ENCODE measurements at regions not wholly inside any gene's neighbourhood (a gene's known extent, or its start where the extent isn't known, plus 50 kb on each side); places are given as distances from the start of the nearest gene placed in this dataset.

DNA sequence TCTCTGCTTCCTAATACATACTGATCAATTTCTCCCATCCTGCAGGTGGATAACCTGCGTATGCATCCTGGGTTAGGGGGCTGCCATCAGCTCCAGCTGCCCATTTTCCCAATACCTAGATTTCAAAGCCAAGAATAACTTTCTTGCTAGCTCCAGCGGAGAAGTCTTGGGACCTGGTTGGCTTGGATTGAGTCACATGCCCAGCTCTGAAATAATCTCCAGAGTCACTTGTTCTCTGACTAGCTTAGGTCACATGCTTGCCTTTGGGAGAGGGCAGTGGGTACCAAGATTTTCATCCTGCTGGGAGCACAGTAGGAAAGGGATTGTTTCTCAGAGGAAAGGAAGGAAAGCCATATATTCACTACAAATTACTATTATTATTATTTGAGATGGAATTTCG, 70.0 kb upstream of the ELAC2 start:
- DNase-seq (ENCODE audit: low spot score): no peak
- in situ Hi-C loops (cut with MboI; ENCODE audit: low pct_unique_long_range_greater_than_20kb, low sequenced_read_pairs, unreplicated experiment): no loop called here
- TF ChIP-seq CTCF (IDR thresholded peaks at IDR 0.05; ENCODE audit: extremely low read depth, insufficient read depth, missing control alignments): no peak

- no peak for TF ChIP-seq CTCF (IDR thresholded peaks at IDR 0.05; ENCODE audit: extremely low read depth, insufficient read depth, missing control alignments)
- in situ Hi-C loops (cut with MboI; ENCODE audit: low pct_unique_long_range_greater_than_20kb, low sequenced_read_pairs, unreplicated experiment): no loop called here
- no peak for DNase-seq (ENCODE audit: low spot score)
Observed at GRCh38 chr17:13086142-13086769, 68.4 kb upstream of the ELAC2 start.

- TF ChIP-seq CTCF (IDR thresholded peaks at IDR 0.05; ENCODE audit: extremely low read depth, insufficient read depth, missing control alignments): no peak
- DNase-seq (ENCODE audit: low spot score): no peak
- in situ Hi-C loops (cut with MboI; ENCODE audit: low pct_unique_long_range_greater_than_20kb, low sequenced_read_pairs, unreplicated experiment): no loop called here
Observed at GRCh38 chr17:13085578-13085977, 67.8 kb upstream of the ELAC2 start.

DNA sequence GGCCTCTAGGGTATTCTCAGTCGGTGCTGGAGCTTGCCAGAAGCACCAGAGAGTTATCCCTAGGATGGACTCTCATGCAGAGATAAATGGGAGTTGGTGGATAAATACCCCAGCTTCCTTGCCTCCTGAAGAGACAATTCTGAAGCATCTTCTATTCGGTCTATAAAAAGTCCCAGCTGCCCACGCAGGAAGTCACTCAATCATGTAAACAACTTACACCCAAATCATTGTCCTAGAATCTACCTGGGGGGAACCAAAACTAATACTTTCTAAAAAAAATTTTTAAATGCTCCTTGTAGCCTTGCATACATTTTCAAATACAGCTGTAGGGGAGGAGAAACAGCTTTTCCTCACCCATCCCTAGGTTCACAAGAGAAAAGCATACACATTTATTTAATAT, 66.6 kb upstream of the ELAC2 start:
- DNase-seq (ENCODE audit: low spot score): no peak
- no peak for TF ChIP-seq CTCF (IDR thresholded peaks at IDR 0.05; ENCODE audit: extremely low read depth, insufficient read depth, missing control alignments)
- in situ Hi-C loops (cut with MboI; ENCODE audit: low pct_unique_long_range_greater_than_20kb, low sequenced_read_pairs, unreplicated experiment): no loop called here

DNA sequence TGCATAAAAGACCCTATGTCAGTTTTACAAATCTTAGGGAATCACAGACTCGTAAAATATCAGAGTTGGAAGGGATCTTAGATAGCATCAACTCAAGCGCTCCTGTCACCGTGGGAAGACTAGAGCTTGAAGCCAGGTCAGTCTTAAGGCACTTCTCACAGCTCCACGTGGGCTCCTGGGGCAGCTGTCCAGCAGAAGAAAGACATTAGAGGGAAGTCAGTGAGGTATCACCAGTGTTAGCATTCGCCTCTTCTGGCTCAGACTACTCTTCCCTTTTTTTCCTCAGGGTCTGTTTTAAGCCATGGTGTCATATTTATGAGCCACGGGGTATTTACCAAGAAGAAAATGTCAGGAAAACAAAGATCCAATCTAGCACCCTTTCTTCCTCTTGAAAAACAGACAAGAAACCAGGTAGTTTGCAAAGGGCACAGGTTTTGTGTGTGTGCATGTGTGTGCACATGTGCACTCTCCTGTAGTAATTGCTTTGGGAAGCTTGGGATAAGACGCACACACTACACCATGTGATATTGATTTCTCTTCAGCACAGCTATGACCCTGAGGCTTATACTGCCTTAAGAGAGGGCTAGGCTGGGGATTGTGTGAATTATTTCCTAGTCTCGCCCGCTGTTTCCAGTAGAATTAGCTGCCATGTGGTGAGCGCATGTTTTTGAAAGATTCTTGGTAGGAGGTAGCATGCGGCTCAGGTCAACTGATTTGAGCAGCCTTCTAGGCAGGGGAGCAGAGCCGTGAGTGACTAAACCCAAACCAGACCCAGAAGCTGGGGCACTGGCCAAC, 61.0 kb upstream of the ELAC2 start:
- no peak for DNase-seq (ENCODE audit: low spot score)
- in situ Hi-C loops (cut with MboI; ENCODE audit: low pct_unique_long_range_greater_than_20kb, low sequenced_read_pairs, unreplicated experiment): no loop called here
- TF ChIP-seq CTCF (IDR thresholded peaks at IDR 0.05; ENCODE audit: extremely low read depth, insufficient read depth, missing control alignments): no peak

- TF ChIP-seq CTCF (IDR thresholded peaks at IDR 0.05; ENCODE audit: extremely low read depth, insufficient read depth, missing control alignments): no peak
- no peak for DNase-seq (ENCODE audit: low spot score)
- in situ Hi-C loops (cut with MboI; ENCODE audit: low pct_unique_long_range_greater_than_20kb, low sequenced_read_pairs, unreplicated experiment): no loop called here
Observed at GRCh38 chr17:13076905-13077304, 59.1 kb upstream of the ELAC2 start.

Data from GM13977 (cell line).